K562 (cell line): ENCODE measurements at regions not wholly inside any gene's neighbourhood (a gene's known extent, or its start where the extent isn't known, plus 50 kb on each side); places are given as distances from the start of the nearest gene placed in this dataset.

ENCODE experiments used
- EP300 ChIP-seq: IDR thresholded peaks from 2 replicates; pipeline ENCODE4 v1.6.1; 2012; ENCODE audit warnings: low read length, improper control_type of control experiment
- GATA2 ChIP-seq: sonication (generic); formaldehyde crosslinking; IDR thresholded peaks from 2 replicates; pipeline ENCODE4 v1.4.0; 2020; ENCODE audit warnings: mild to moderate bottlenecking, missing genetic modification reagents
- GTF2F1 ChIP-seq: IDR thresholded peaks from 2 replicates; pipeline ENCODE4 v1.6.1; 2011; ENCODE audit warnings: low read depth, low read length, improper control_type of control experiment
- MED1 ChIP-seq: sonication (generic); formaldehyde crosslinking; IDR thresholded peaks from 2 replicates; pipeline ENCODE4 v1.8.1; 2023; ENCODE audit warnings: missing genetic modification reagents, borderline replicate concordance
- MEF2A ChIP-seq: IDR thresholded peaks from 2 replicates; pipeline ENCODE4 v1.6.1; 2011; ENCODE audit warnings: low read depth, mild to moderate bottlenecking, low read length, moderate library complexity; ENCODE audit not compliant: control insufficient read depth
- NRF1 ChIP-seq, 2 experiments: fragments of 450-650 bp; IDR thresholded peaks in 1 of 2; conservative IDR thresholded peaks in 1 of 2; 2 replicates each; pipeline ENCODE4 v1.6.1; 2014; ENCODE audit warnings: mild to moderate bottlenecking in 2 of 2
- RBM15 ChIP-seq: fragments of 200-400 bp; formaldehyde crosslinking; IDR thresholded peaks from 2 replicates; pipeline ENCODE4 v1.6.1; 2018; ENCODE audit warnings: mild to moderate bottlenecking, low read length, moderate library complexity; ENCODE audit not compliant: insufficient read depth
- TEAD2 ChIP-seq: fragments of 450-650 bp; IDR thresholded peaks from 2 replicates; pipeline ENCODE4 v1.6.1; 2016; ENCODE audit warnings: missing genetic modification characterization, control low read depth, missing compliant biosample characterization
- TF ChIP-seq, protein P1 (sequence below): sonication (generic); formaldehyde crosslinking; IDR thresholded peaks from 2 replicates; pipeline ENCODE4 v1.8.1; 2023; ENCODE audit warnings: mild to moderate bottlenecking, missing genetic modification reagents
- TF ChIP-seq, protein P2 (sequence below), 3 experiments: IDR thresholded peaks in 2 of 3; conservative IDR thresholded peaks in 1 of 3; 2 replicates each; pipeline ENCODE4 v1.5.1; 2011 to 2012; ENCODE audit warnings: low read length in 3 of 3, mild to moderate bottlenecking in 3 of 3, control low read depth in 2 of 3, improper control_type of control experiment in 1 of 3, inconsistent platforms in 1 of 3, low read depth in 1 of 3, mixed read lengths in 1 of 3, moderate library complexity in 1 of 3; ENCODE audit not compliant: insufficient read depth in 2 of 3
- TF ChIP-seq, protein P3 (sequence below): sonication (generic); formaldehyde crosslinking; IDR thresholded peaks from 2 replicates; pipeline ENCODE4 v1.9.0; 2022; ENCODE audit warnings: mild to moderate bottlenecking, missing genetic modification reagents
- TF ChIP-seq, protein P4 (sequence below), 2 experiments: IDR thresholded peaks in 1 of 2; conservative IDR thresholded peaks in 1 of 2; 2 replicates each; pipeline ENCODE4 v1.6.1; 2016; ENCODE audit warnings: low read depth in 2 of 2, mild to moderate bottlenecking in 1 of 2, missing compliant biosample characterization in 1 of 2, missing genetic modification characterization in 1 of 2, moderate library complexity in 1 of 2

DNA sequence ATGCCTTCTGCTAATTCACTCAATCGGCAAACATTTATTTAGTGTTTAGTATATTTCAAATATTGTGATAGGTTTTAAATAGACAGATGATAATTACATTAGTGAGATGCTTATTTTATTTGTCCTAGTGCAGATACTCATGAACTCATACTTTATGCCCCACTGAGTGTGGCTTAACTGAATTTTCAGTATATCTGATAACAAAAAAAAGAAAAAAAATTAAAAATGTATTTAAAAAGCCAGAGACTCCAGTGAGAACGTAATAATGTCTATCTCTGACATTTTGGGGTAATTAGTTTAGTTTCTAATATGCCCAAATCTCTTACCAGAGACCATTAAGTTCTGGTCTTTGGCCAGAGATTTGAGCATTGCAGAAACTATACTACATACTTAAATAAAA is 332.6 kb upstream of the CHORDC1 start:
- TF ChIP-seq GATA2 (CRISPR knock-in tag) (no peak), RBM15 (no peak), NRF1 (conservative IDR thresholded peaks at IDR 0.05 in 1 of 2, IDR thresholded peaks at IDR 0.05 in 1 of 2) (no peak), MEF2A (no peak), TEAD2 (tag) (no peak), GTF2F1 (no peak), EP300 (no peak), MED1 (CRISPR knock-in tag) (no peak)
- TF ChIP-seq, protein P1, sequence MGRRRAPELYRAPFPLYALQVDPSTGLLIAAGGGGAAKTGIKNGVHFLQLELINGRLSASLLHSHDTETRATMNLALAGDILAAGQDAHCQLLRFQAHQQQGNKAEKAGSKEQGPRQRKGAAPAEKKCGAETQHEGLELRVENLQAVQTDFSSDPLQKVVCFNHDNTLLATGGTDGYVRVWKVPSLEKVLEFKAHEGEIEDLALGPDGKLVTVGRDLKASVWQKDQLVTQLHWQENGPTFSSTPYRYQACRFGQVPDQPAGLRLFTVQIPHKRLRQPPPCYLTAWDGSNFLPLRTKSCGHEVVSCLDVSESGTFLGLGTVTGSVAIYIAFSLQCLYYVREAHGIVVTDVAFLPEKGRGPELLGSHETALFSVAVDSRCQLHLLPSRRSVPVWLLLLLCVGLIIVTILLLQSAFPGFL (CRISPR knock-in tag): no peak
- TF ChIP-seq, protein P2, sequence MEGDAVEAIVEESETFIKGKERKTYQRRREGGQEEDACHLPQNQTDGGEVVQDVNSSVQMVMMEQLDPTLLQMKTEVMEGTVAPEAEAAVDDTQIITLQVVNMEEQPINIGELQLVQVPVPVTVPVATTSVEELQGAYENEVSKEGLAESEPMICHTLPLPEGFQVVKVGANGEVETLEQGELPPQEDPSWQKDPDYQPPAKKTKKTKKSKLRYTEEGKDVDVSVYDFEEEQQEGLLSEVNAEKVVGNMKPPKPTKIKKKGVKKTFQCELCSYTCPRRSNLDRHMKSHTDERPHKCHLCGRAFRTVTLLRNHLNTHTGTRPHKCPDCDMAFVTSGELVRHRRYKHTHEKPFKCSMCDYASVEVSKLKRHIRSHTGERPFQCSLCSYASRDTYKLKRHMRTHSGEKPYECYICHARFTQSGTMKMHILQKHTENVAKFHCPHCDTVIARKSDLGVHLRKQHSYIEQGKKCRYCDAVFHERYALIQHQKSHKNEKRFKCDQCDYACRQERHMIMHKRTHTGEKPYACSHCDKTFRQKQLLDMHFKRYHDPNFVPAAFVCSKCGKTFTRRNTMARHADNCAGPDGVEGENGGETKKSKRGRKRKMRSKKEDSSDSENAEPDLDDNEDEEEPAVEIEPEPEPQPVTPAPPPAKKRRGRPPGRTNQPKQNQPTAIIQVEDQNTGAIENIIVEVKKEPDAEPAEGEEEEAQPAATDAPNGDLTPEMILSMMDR (IDR thresholded peaks at IDR 0.05 in 2 of 3, conservative IDR thresholded peaks at IDR 0.05 in 1 of 3; ENCODE audit: insufficient read depth in 2 of 3, low read depth in 1 of 3, low read length in 3 of 3): no peak
- TF ChIP-seq, protein P3, sequence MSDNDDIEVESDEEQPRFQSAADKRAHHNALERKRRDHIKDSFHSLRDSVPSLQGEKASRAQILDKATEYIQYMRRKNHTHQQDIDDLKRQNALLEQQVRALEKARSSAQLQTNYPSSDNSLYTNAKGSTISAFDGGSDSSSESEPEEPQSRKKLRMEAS (CRISPR knock-in tag): no peak
- TF ChIP-seq, protein P4, sequence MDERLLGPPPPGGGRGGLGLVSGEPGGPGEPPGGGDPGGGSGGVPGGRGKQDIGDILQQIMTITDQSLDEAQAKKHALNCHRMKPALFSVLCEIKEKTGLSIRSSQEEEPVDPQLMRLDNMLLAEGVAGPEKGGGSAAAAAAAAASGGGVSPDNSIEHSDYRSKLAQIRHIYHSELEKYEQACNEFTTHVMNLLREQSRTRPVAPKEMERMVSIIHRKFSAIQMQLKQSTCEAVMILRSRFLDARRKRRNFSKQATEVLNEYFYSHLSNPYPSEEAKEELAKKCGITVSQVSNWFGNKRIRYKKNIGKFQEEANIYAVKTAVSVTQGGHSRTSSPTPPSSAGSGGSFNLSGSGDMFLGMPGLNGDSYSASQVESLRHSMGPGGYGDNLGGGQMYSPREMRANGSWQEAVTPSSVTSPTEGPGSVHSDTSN (CRISPR knock-in tag; IDR thresholded peaks at IDR 0.05; ENCODE audit: low read depth): no peak
- TF ChIP-seq, protein P4 (tag; conservative IDR thresholded peaks at IDR 0.05; ENCODE audit: low read depth): no peak
